HCT116 (cell line): ENCODE measurements at regions not wholly inside any gene's neighbourhood (a gene's known extent, or its start where the extent isn't known, plus 50 kb on each side); places are given as distances from the start of the nearest gene placed in this dataset.

Source experiments
- ATAC-seq: fragments of 200-7000 bp; cut with Tn5 transposase; 2 replicates; pipeline ENCODE4 v1.9.1; 2020; ENCODE audit warnings: mild to moderate bottlenecking, moderate library complexity
- BruUV-seq: library from RNA; stranded (reverse); fragments of 400-500 nt; replicated peaks from 2 replicates; lab custom pipeline; 2021; lab: Mats Ljungman, UMichigan
- CTCF ChIA-PET: fragments of 300-600 bp; sonication (Branson Sonifier 250); formaldehyde crosslinking; loops from one replicate; lab custom pipeline; 2021; ENCODE audit warnings: antibody characterized with exemption; lab: Charles Lee
- POLR2A ChIA-PET: fragments of 300-600, 350-600 bp; sonication (Branson Sonifier 250); formaldehyde crosslinking; loops from one replicate; lab custom pipeline; 2021; ENCODE audit warnings: antibody characterized with exemption; lab: Charles Lee
- RAD21 ChIA-PET, 2 experiments: fragments of 300-600 bp; sonication (Branson Sonifier 250); formaldehyde crosslinking; loops; one replicate each; lab custom pipeline; 2023; ENCODE audit warnings: low total read pairs in 2 of 2; ENCODE audit not compliant: uncharacterized antibody in 2 of 2, unreplicated experiment in 2 of 2, low non-redundant PET in 1 of 2; lab: Charles Lee
- DNase-seq: peaks from one replicate; pipeline ENCODE4 v3.0.0-alpha.2; 2010; ENCODE audit warnings: low read depth, low spot score
- H2AFZ ChIP-seq: fragments of 200-600 bp; shearing (Covaris generic), sonication (generic); 2 replicates; pipeline ENCODE4 v1.6.1; 2017; ENCODE audit warnings: low read depth, mixed run types, mixed read lengths, antibody characterized with exemption, low read length; ENCODE audit not compliant: poor library complexity, severe bottlenecking
- H3K27ac ChIP-seq: 2 replicates; pipeline ENCODE4 v1.5.1; 2012; ENCODE audit warnings: low read depth, low read length
- H3K27me3 ChIP-seq: fragments of 200-600 bp; sonication (generic); 2 replicates; pipeline ENCODE4 v1.6.1; 2016; ENCODE audit warnings: mixed run types, low read length, mixed read lengths; ENCODE audit not compliant: insufficient read depth
- H3K36me3 ChIP-seq, 2 experiments: fragments of 200-500 bp in 1 of 2; fragments of 200-600 bp in 1 of 2; sonication (Bioruptor generic) in 1 of 2; sonication (generic) in 1 of 2; 2 replicates each; pipeline versions ENCODE4 v1.5.1 to v1.6.1; 2014 to 2016; ENCODE audit warnings: low read length in 2 of 2, inconsistent platforms in 1 of 2, mixed read lengths in 1 of 2, mixed run types in 1 of 2; ENCODE audit not compliant: insufficient read depth in 2 of 2, control insufficient read depth in 1 of 2
- H3K4me1 ChIP-seq, 2 experiments: fragments of 200-600 bp in 1 of 2; sonication (generic) in 1 of 2; 2 replicates each; pipeline versions ENCODE4 v1.5.1 to v1.6.1; 2012 to 2017; ENCODE audit warnings: low read length in 2 of 2, inconsistent platforms in 1 of 2, mild to moderate bottlenecking in 1 of 2, mixed read lengths in 1 of 2, mixed run types in 1 of 2, moderate library complexity in 1 of 2; ENCODE audit not compliant: insufficient read depth in 2 of 2, control insufficient read depth in 1 of 2
- H3K4me2 ChIP-seq: fragments of 200-600 bp; sonication (generic); 2 replicates; pipeline ENCODE4 v1.6.1; 2017; ENCODE audit warnings: mixed run types, low read length, mixed read lengths
- H3K4me3 ChIP-seq, 2 experiments: fragments of 200-600 bp in 1 of 2; sonication (generic) in 1 of 2; replicated peaks in 1 of 2; 2 replicates each; pipeline ENCODE4 v1.5.1; 2011 to 2016; ENCODE audit warnings: low read length in 2 of 2, control low read depth in 1 of 2, low read depth in 1 of 2, mild to moderate bottlenecking in 1 of 2, mixed read lengths in 1 of 2, mixed run types in 1 of 2
- H3K79me2 ChIP-seq: fragments of 200-600 bp; sonication (generic); 2 replicates; pipeline ENCODE4 v1.6.1; 2017; ENCODE audit warnings: mild to moderate bottlenecking, mixed run types, low read length, moderate library complexity, mixed read lengths; ENCODE audit not compliant: insufficient read depth
- H3K9ac ChIP-seq: fragments of 200-600 bp; sonication (generic); 2 replicates; pipeline ENCODE4 v1.6.1; 2016; ENCODE audit warnings: low read length, mixed read lengths
- H3K9me2 ChIP-seq: fragments of 200-600 bp; sonication (generic), shearing (Covaris generic); 2 replicates; pipeline ENCODE4 v1.6.1; 2017; ENCODE audit warnings: mixed run types, mild to moderate bottlenecking, moderate library complexity; ENCODE audit not compliant: insufficient read depth
- H3K9me3 ChIP-seq, 2 experiments: fragments of 200-500 bp in 1 of 2; fragments of 200-600 bp in 1 of 2; sonication (Bioruptor generic) in 1 of 2; sonication (generic) in 1 of 2; 2 replicates each; pipeline ENCODE4 v1.6.1; 2014 to 2017; ENCODE audit warnings: low read length in 2 of 2, mixed read lengths in 2 of 2, inconsistent platforms in 1 of 2, low read depth in 1 of 2, mild to moderate bottlenecking in 1 of 2, mixed run types in 1 of 2, moderate library complexity in 1 of 2; ENCODE audit not compliant: control insufficient read depth in 1 of 2, insufficient read depth in 1 of 2
- H4K20me1 ChIP-seq: fragments of 200-600 bp; sonication (generic), shearing (Covaris generic); 2 replicates; pipeline ENCODE4 v1.6.1; 2017; ENCODE audit warnings: mixed run types, mild to moderate bottlenecking, moderate library complexity; ENCODE audit not compliant: insufficient read depth
- JUND ChIP-seq: IDR thresholded peaks from 2 replicates; pipeline ENCODE4 v1.6.1; 2012
- POLR2A ChIP-seq: IDR thresholded peaks from 2 replicates; pipeline ENCODE4 v1.7.0; 2011; ENCODE audit warnings: borderline replicate concordance; ENCODE audit not compliant: insufficient read depth, insufficient read length; ENCODE audit errors: extremely low read depth
- RAD21 ChIP-seq: IDR thresholded peaks from 2 replicates; pipeline ENCODE4 v1.6.1; 2012; ENCODE audit warnings: low read depth, mild to moderate bottlenecking
- SIN3A ChIP-seq: IDR thresholded peaks from 2 replicates; pipeline ENCODE4 v1.6.1; 2012; ENCODE audit warnings: low read depth
- SP1 ChIP-seq: IDR thresholded peaks from 2 replicates; pipeline ENCODE4 v1.6.1; 2012; ENCODE audit warnings: low read depth
- SRF ChIP-seq: IDR thresholded peaks from 2 replicates; pipeline ENCODE4 v1.6.1; 2012; ENCODE audit warnings: low read depth
- YY1 ChIP-seq: IDR thresholded peaks from 2 replicates; pipeline ENCODE4 v1.6.1; 2011; ENCODE audit warnings: low read length, low read depth, moderate library complexity, mild to moderate bottlenecking; ENCODE audit not compliant: insufficient replicate concordance; ENCODE audit errors: extremely low read depth
- ZFX ChIP-seq: fragments of 450-650 bp; IDR thresholded peaks from 2 replicates; pipeline ENCODE4 v1.6.1; 2017
- ZNF274 ChIP-seq: fragments of 200-500 bp; sonication (Bioruptor generic); IDR thresholded peaks from 2 replicates; pipeline ENCODE4 v1.6.1; 2014; ENCODE audit warnings: mild to moderate bottlenecking, low read depth, low read length, inconsistent platforms
- intact Hi-C: fragments of 100-400 bp; cut with micrococcal nuclease; formaldehyde crosslinking; loops from 2 replicates; pipeline ENCODE4 v1.10.0; 2022
- TF ChIP-seq, protein P1 (sequence below), 3 experiments: fragments of 200-600 bp in 1 of 3; sonication (generic) in 1 of 3; IDR thresholded peaks in 2 of 3; conservative IDR thresholded peaks in 1 of 3; 2 replicates each; pipeline ENCODE4 v1.5.1; 2012 to 2017; ENCODE audit warnings: low read depth in 2 of 3, low read length in 2 of 3, antibody characterized with exemption in 1 of 3, borderline replicate concordance in 1 of 3, control low read depth in 1 of 3, mild to moderate bottlenecking in 1 of 3, mixed read lengths in 1 of 3, mixed run types in 1 of 3, moderate library complexity in 1 of 3; ENCODE audit not compliant: insufficient read depth in 1 of 3
- TF ChIP-seq, protein P2 (sequence below): IDR thresholded peaks from 2 replicates; pipeline ENCODE4 v1.6.1; 2011; ENCODE audit warnings: mild to moderate bottlenecking, low read length, moderate library complexity; ENCODE audit not compliant: insufficient replicate concordance; ENCODE audit errors: extremely low read depth
- TF ChIP-seq, protein P3 (sequence below): IDR thresholded peaks from 2 replicates; pipeline ENCODE4 v1.6.1; 2012
- TF ChIP-seq, protein P4 (sequence below): IDR thresholded peaks from 2 replicates; pipeline ENCODE4 v1.6.1; 2012

DNA sequence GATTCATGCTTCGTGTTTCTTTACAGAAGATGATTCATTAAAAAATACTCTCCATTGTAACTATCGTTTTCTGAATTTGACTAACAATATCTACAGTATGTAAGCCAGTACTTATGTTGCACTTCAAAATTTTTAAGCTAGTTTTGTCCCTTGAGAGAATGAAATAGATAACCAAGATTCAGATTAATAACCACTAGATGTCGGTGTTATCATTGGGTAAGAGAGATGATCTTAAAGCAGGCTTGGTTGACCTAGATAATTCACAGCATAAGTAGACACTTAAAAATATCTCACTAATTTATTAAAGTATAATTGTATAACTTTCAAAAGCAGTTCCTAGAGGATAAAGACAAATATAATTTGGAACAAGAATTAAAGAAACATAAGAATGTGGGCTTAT, 430.9 kb downstream of the C4orf33 start:
- no peaks in the 10 kb centered on the region for H3K9me3 ChIP-seq
- no peak overlapping the region for H3K27ac ChIP-seq
- intact Hi-C loops, result loop anchor here (1.0 kb wide), 1 partner anchor 114 kb away; no protein-coding TSS in a partner anchor
- ChIA-PET POLR2A (no interaction called here), CTCF (interaction anchor here (0.7 to 1.1 kb wide), 6 partner anchors 115 to 1282 kb away, joined by 3 to 10 read pairs (median 4); no protein-coding TSS in a partner anchor), RAD21 (no interaction called here)
- DNase-seq (peak; percentile 21), ATAC-seq (no peak)
- H3K9ac ChIP-seq, result no peak overlapping the region
- no peaks in the 10 kb centered on the region for H3K79me2 ChIP-seq
- no peak overlapping the region for H3K4me3 ChIP-seq
- H3K4me1 ChIP-seq, result no peaks in the 10 kb centered on the region
- H2AFZ ChIP-seq, result no peak overlapping the region
- no peaks in the 10 kb centered on the region for H4K20me1 ChIP-seq
- BruUV-seq, result no TSS peak
- no peaks in the 10 kb centered on the region for H3K27me3 ChIP-seq
- no peak overlapping the region for H3K4me2 ChIP-seq
- TF ChIP-seq YY1 (no peak), POLR2A (no peak), SRF (no peak), SIN3A (no peak), SP1 (no peak), ZNF274 (no peak), ZFX (no peak), JUND (no peak), RAD21 (peak; percentile 66)
- TF ChIP-seq, protein P1, sequence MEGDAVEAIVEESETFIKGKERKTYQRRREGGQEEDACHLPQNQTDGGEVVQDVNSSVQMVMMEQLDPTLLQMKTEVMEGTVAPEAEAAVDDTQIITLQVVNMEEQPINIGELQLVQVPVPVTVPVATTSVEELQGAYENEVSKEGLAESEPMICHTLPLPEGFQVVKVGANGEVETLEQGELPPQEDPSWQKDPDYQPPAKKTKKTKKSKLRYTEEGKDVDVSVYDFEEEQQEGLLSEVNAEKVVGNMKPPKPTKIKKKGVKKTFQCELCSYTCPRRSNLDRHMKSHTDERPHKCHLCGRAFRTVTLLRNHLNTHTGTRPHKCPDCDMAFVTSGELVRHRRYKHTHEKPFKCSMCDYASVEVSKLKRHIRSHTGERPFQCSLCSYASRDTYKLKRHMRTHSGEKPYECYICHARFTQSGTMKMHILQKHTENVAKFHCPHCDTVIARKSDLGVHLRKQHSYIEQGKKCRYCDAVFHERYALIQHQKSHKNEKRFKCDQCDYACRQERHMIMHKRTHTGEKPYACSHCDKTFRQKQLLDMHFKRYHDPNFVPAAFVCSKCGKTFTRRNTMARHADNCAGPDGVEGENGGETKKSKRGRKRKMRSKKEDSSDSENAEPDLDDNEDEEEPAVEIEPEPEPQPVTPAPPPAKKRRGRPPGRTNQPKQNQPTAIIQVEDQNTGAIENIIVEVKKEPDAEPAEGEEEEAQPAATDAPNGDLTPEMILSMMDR (IDR thresholded peaks at IDR 0.05 in 2 of 3, conservative IDR thresholded peaks at IDR 0.05 in 1 of 3; ENCODE audit: borderline replicate concordance in 1 of 3, insufficient read depth in 1 of 3, low read depth in 2 of 3, low read length in 2 of 3), result peak; percentile 19 to 54 (median 39); a peak in 3 of 6 replicates
- TF ChIP-seq, protein P2, sequence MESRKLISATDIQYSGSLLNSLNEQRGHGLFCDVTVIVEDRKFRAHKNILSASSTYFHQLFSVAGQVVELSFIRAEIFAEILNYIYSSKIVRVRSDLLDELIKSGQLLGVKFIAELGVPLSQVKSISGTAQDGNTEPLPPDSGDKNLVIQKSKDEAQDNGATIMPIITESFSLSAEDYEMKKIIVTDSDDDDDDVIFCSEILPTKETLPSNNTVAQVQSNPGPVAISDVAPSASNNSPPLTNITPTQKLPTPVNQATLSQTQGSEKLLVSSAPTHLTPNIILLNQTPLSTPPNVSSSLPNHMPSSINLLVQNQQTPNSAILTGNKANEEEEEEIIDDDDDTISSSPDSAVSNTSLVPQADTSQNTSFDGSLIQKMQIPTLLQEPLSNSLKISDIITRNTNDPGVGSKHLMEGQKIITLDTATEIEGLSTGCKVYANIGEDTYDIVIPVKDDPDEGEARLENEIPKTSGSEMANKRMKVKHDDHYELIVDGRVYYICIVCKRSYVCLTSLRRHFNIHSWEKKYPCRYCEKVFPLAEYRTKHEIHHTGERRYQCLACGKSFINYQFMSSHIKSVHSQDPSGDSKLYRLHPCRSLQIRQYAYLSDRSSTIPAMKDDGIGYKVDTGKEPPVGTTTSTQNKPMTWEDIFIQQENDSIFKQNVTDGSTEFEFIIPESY, result no peak
- TF ChIP-seq, protein P3, sequence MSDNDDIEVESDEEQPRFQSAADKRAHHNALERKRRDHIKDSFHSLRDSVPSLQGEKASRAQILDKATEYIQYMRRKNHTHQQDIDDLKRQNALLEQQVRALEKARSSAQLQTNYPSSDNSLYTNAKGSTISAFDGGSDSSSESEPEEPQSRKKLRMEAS, result no peak
- TF ChIP-seq, protein P4, sequence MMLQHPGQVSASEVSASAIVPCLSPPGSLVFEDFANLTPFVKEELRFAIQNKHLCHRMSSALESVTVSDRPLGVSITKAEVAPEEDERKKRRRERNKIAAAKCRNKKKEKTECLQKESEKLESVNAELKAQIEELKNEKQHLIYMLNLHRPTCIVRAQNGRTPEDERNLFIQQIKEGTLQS, result no peak
- H3K36me3 ChIP-seq, result no peaks in the 10 kb centered on the region
- H3K9me2 ChIP-seq, result no peaks in the 10 kb centered on the region
